ENCODE measurements at regions not wholly inside any gene's neighbourhood (a gene's known extent, or its start where the extent isn't known, plus 50 kb on each side); places are given as distances from the start of the nearest gene placed in this dataset.

DNA sequence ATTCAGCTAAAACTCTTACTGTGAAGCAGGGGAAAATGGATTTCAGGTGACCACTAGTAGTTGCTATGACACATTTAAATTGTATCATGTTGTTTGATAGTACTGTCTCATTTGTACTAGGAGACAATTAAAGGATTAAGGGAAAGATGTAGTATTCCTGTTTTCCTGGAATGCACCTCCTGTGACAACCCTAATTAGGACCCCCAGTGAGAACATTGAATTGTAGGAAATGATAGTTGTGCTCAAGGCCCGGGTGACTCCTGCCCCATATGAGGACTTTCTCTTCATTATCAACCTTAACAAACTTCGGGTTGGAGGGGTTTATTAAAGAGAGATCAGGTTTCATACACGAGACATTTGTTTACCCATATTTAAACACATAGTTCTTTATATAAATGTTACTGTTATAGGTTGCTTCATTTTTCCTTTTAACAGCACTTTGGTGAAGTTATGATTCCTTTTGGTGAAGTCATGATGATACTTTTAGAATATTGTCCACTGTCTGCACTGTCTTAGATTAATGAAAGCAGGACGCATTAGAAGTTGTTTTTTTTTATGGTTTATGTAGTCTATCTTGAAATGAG lies 392.6 kb upstream of the NAALADL2 start:
- no peak for TF ChIP-seq CTCF (IDR thresholded peaks at IDR 0.05)
- TF ChIP-seq EP300 (IDR thresholded peaks at IDR 0.05; ENCODE audit: low read depth), result no peak
- no peak for TF ChIP-seq POLR2AphosphoS5 (IDR thresholded peaks at IDR 0.05)

All from transverse colon (tissue), 4 donors.